Transverse colon (tissue), 1 donor: ENCODE measurements at regions not wholly inside any gene's neighbourhood (a gene's known extent, or its start where the extent isn't known, plus 50 kb on each side); places are given as distances from the start of the nearest gene placed in this dataset.

ENCODE experiments used
- EP300 ChIP-seq: sonication (generic); formaldehyde crosslinking; IDR thresholded peaks from one replicate; pipeline ENCODE4 v1.6.1; 2017; ENCODE audit warnings: antibody characterized with exemption, low read depth
- POLR2A ChIP-seq: fragments of 450-650 bp; IDR thresholded peaks from one replicate; pipeline ENCODE4 v1.6.1; 2016; ENCODE audit warnings: antibody characterized with exemption, mild to moderate bottlenecking, moderate library complexity

- TF ChIP-seq POLR2A: no peak
- TF ChIP-seq EP300: no peak
These were observed 994.7 kb upstream of the EPHA7 start for GRCh38 chr6:94414041-94414440.
